SK-N-SH (cell line): ENCODE measurements at regions not wholly inside any gene's neighbourhood (a gene's known extent, or its start where the extent isn't known, plus 50 kb on each side); places are given as distances from the start of the nearest gene placed in this dataset.

ENCODE experiments used
- CTCF ChIA-PET: fragments of 300-600, 350-600 bp; formaldehyde crosslinking; extraction: SDS; loops from one replicate; lab custom pipeline; 2021; lab: Yijun Ruan, JAX
- POLR2A ChIA-PET: fragments of 350-600 bp; sonication (Branson Sonifier 250); formaldehyde crosslinking; extraction: SDS; loops from one replicate; lab custom pipeline; 2020; ENCODE audit warnings: antibody characterized with exemption, inconsistent platforms; lab: Yijun Ruan, JAX
- DNase-seq: peaks from one replicate; pipeline ENCODE4 v3.0.0; 2012
- H2AFZ ChIP-seq: fragments of 200-600 bp; sonication (generic); 2 replicates; pipeline ENCODE4 v1.8.1; 2016; ENCODE audit warnings: antibody characterized with exemption, mild to moderate bottlenecking, low read depth
- H3F3A ChIP-seq: fragments of 200-600 bp; sonication (generic); replicated peaks from 2 replicates; pipeline ENCODE3; 2016; ENCODE audit warnings: antibody characterized with exemption, mild to moderate bottlenecking; ENCODE audit not compliant: insufficient read depth
- H3K27ac ChIP-seq, 2 experiments: fragments of 200-500 bp in 1 of 2; fragments of 200-600 bp in 1 of 2; sonication (Bioruptor generic) in 1 of 2; sonication (generic), shearing (Covaris generic) in 1 of 2; 2 replicates each; pipeline versions ENCODE4 v1.5.1 to v1.6.1; 2014 to 2016; ENCODE audit warnings: low read depth in 2 of 2, inconsistent platforms in 1 of 2, low read length in 1 of 2, mild to moderate bottlenecking in 1 of 2, mixed read lengths in 1 of 2
- H3K27me3 ChIP-seq: fragments of 200-600 bp; sonication (generic), shearing (Covaris generic); 2 replicates; pipeline ENCODE4 v1.6.1; 2016; ENCODE audit warnings: mixed run types; ENCODE audit not compliant: insufficient read depth
- H3K36me3 ChIP-seq, 2 experiments: fragments of 200-500 bp in 1 of 2; fragments of 200-600 bp in 1 of 2; sonication (Bioruptor generic) in 1 of 2; sonication (generic) in 1 of 2; replicated peaks in 1 of 2; 2 replicates each; pipeline versions ENCODE3 to v1.5.1; 2014 to 2016; ENCODE audit warnings: low read length in 1 of 2, mild to moderate bottlenecking in 1 of 2; ENCODE audit not compliant: insufficient read depth in 2 of 2, control insufficient read depth in 1 of 2
- H3K4me1 ChIP-seq, 2 experiments: fragments of 200-500 bp in 1 of 2; fragments of 200-600 bp in 1 of 2; sonication (Bioruptor generic) in 1 of 2; sonication (generic), shearing (Covaris generic) in 1 of 2; 2 replicates each; pipeline versions ENCODE4 v1.5.1 to v1.6.1; 2014 to 2016; ENCODE audit warnings: low read depth in 1 of 2, low read length in 1 of 2, mixed run types in 1 of 2; ENCODE audit not compliant: insufficient read depth in 2 of 2, control insufficient read depth in 1 of 2
- H3K4me2 ChIP-seq: fragments of 200-600 bp; sonication (generic), shearing (Covaris generic); 2 replicates; pipeline ENCODE4 v1.6.1; 2017; ENCODE audit warnings: mixed run types
- H3K4me3 ChIP-seq, 2 experiments: fragments of 200-500 bp in 1 of 2; fragments of 200-600 bp in 1 of 2; sonication (Bioruptor generic) in 1 of 2; sonication (generic), shearing (Covaris generic) in 1 of 2; 2 replicates each; pipeline versions ENCODE4 v1.5.1 to v1.8.1; 2014 to 2016; ENCODE audit warnings: low read depth in 2 of 2, inconsistent platforms in 1 of 2, low read length in 1 of 2, mild to moderate bottlenecking in 1 of 2, mixed read lengths in 1 of 2, moderate library complexity in 1 of 2
- H3K79me2 ChIP-seq: fragments of 200-600 bp; sonication (generic); 2 replicates; pipeline ENCODE4 v1.8.1; 2017; ENCODE audit warnings: mild to moderate bottlenecking; ENCODE audit not compliant: insufficient read depth
- H3K9ac ChIP-seq: fragments of 200-600 bp; sonication (generic); 2 replicates; pipeline ENCODE4 v1.6.1; 2017; ENCODE audit warnings: mixed run types
- H3K9me2 ChIP-seq: fragments of 200-600 bp; sonication (generic); 2 replicates; pipeline ENCODE4 v1.6.1; 2017; ENCODE audit warnings: mixed run types
- H3K9me3 ChIP-seq: fragments of 200-600 bp; sonication (generic); 2 replicates; pipeline ENCODE4 v1.6.1; 2017; ENCODE audit warnings: mixed run types, mild to moderate bottlenecking, moderate library complexity
- H4K20me1 ChIP-seq: fragments of 200-600 bp; sonication (generic); 2 replicates; pipeline ENCODE4 v1.6.1; 2017; ENCODE audit warnings: mild to moderate bottlenecking, mixed run types; ENCODE audit not compliant: insufficient read depth
- ELF1 ChIP-seq: IDR thresholded peaks from 2 replicates; pipeline ENCODE4 v1.4.0; 2012
- EZH2phosphoT487 ChIP-seq: fragments of 200-600 bp; sonication (generic); IDR thresholded peaks from 2 replicates; pipeline ENCODE4 v1.6.1; 2017; ENCODE audit warnings: low read depth, mixed run types, mild to moderate bottlenecking, antibody characterized with exemption, moderate library complexity, borderline replicate concordance
- FOSL2 ChIP-seq: IDR thresholded peaks from 2 replicates; pipeline ENCODE4 v1.4.0; 2012; ENCODE audit warnings: low read depth, mild to moderate bottlenecking, moderate library complexity, borderline replicate concordance
- FOXJ3 ChIP-seq: sonication (generic); formaldehyde crosslinking; IDR thresholded peaks from 2 replicates; pipeline ENCODE4 v1.5.1; 2020; ENCODE audit warnings: mild to moderate bottlenecking, missing genetic modification reagents
- FOXM1 ChIP-seq: IDR thresholded peaks from 2 replicates; pipeline ENCODE4 v1.4.0; 2012; ENCODE audit warnings: low read depth, mild to moderate bottlenecking
- GABPA ChIP-seq: IDR thresholded peaks from 2 replicates; pipeline ENCODE4 v1.4.0; 2012; ENCODE audit warnings: low read depth, mild to moderate bottlenecking
- GATA2 ChIP-seq: sonication (generic); formaldehyde crosslinking; IDR thresholded peaks from 2 replicates; pipeline ENCODE4 v1.5.0; 2020; ENCODE audit warnings: mild to moderate bottlenecking, missing genetic modification reagents
- IRF3 ChIP-seq: fragments of 150-350 bp; IDR thresholded peaks from 2 replicates; pipeline ENCODE4 v1.6.1; 2016; ENCODE audit warnings: mild to moderate bottlenecking, low read depth, low read length
- MXI1 ChIP-seq: IDR thresholded peaks from 2 replicates; pipeline ENCODE4 v1.6.1; 2012; ENCODE audit warnings: mild to moderate bottlenecking, low read depth, low read length, improper control_type of control experiment
- NFIC ChIP-seq: IDR thresholded peaks from 2 replicates; pipeline ENCODE4 v1.4.0; 2012; ENCODE audit warnings: borderline replicate concordance
- PBX3 ChIP-seq: IDR thresholded peaks from 2 replicates; pipeline ENCODE4; 2012
- RAD21 ChIP-seq: IDR thresholded peaks from 2 replicates; pipeline ENCODE4 v1.6.1; 2012; ENCODE audit warnings: mild to moderate bottlenecking, low read length
- RCOR1 ChIP-seq: fragments of 150-350 bp; IDR thresholded peaks from 2 replicates; pipeline ENCODE4 v1.6.1; 2017; ENCODE audit warnings: antibody characterized with exemption, low read length
- RXRA ChIP-seq: IDR thresholded peaks from 2 replicates; pipeline ENCODE4 v1.4.0; 2012; ENCODE audit warnings: low read depth, mild to moderate bottlenecking, borderline replicate concordance
- SIN3A ChIP-seq: IDR thresholded peaks from 2 replicates; pipeline ENCODE4 v1.6.1; 2012; ENCODE audit warnings: low read depth, mild to moderate bottlenecking, low read length, moderate library complexity, borderline replicate concordance
- TAF1 ChIP-seq: IDR thresholded peaks from 2 replicates; pipeline ENCODE4 v1.6.1; 2012; ENCODE audit warnings: low read depth, mild to moderate bottlenecking, low read length, moderate library complexity, borderline replicate concordance
- TEAD4 ChIP-seq: IDR thresholded peaks from 2 replicates; pipeline ENCODE4 v1.4.0; 2012; ENCODE audit warnings: mild to moderate bottlenecking, borderline replicate concordance; ENCODE audit not compliant: insufficient read depth
- USF1 ChIP-seq: IDR thresholded peaks from 2 replicates; pipeline ENCODE4 v1.4.0; 2012; ENCODE audit warnings: low read depth, borderline replicate concordance
- YY1 ChIP-seq: IDR thresholded peaks from 2 replicates; pipeline ENCODE4 v1.4.0; 2012; ENCODE audit warnings: low read depth, mild to moderate bottlenecking
- WGBS: methylation state at CpG from one replicate; pipeline ENCODE4 v1.1.6; 2017; ENCODE audit warnings: low lambda C conversion rate; 5-methylcytosine and 5-hydroxymethylcytosine counted together

GRCh38 chr1:78825561-78825960 is 175.9 kb downstream of the IFI44 start:
- TF ChIP-seq RAD21, result no peak
- TF ChIP-seq SIN3A, result no peak
- no peak for TF ChIP-seq TAF1
- no peak for TF ChIP-seq FOSL2
- ChIA-PET CTCF (interaction anchor here (1.2 kb wide), 1 partner anchor 208 kb away, joined by 8 read pairs; no protein-coding TSS in a partner anchor), POLR2A (interaction anchor here (0.6 kb wide), 1 partner anchor 73 kb away, joined by 3 read pairs; no protein-coding TSS in a partner anchor)
- Histone ChIP-seq H3K9me2 (no peaks in the 10 kb centered on the region), H3K27ac (no peak overlapping the region), H3K9me3 (no peaks in the 10 kb centered on the region), H3K4me2 (no peak overlapping the region), H3F3A (peaks cover 11% of the 10 kb centered on the region), H3K36me3 (no peaks in the 10 kb centered on the region), H2AFZ (no peak overlapping the region), H3K27me3 (no peaks in the 10 kb centered on the region), H3K4me3 (no peak overlapping the region), H4K20me1 (no peaks in the 10 kb centered on the region), H3K9ac (no peak overlapping the region), H3K79me2 (no peaks in the 10 kb centered on the region), H3K4me1 (peaks cover 0 to 5% of the 10 kb centered on the region in 2 experiments; a peak in 1 of 4 replicates)
- no peak for DNase-seq
- WGBS, result 80% methylated on average over 2 of the region's 2 CpGs

- no peak for TF ChIP-seq RXRA
- no peak for TF ChIP-seq RAD21
- TF ChIP-seq NFIC, result no peak
- no peak for TF ChIP-seq YY1
- no peak for TF ChIP-seq TEAD4
- TF ChIP-seq FOXJ3, result no peak
- TF ChIP-seq IRF3, result no peak
- TF ChIP-seq GATA2, result no peak
- no peak for TF ChIP-seq SIN3A
- no peak for TF ChIP-seq PBX3
- TF ChIP-seq GABPA, result no peak
- no peak for TF ChIP-seq MXI1
- no peak for TF ChIP-seq USF1
- TF ChIP-seq FOSL2, result no peak
- TF ChIP-seq RCOR1, result no peak
- TF ChIP-seq EZH2phosphoT487, result no peak
- TF ChIP-seq ELF1, result no peak
- no peak for TF ChIP-seq FOXM1
- ChIA-PET POLR2A (no interaction called here), CTCF (no interaction called here)
- Histone ChIP-seq H3K9me3 (no peaks in the 10 kb centered on the region), H3K4me1 (peaks cover 0 to 37% of the 10 kb centered on the region in 2 experiments), H3K4me2 (no peak overlapping the region), H3K9me2 (no peaks in the 10 kb centered on the region), H2AFZ (no peak overlapping the region), H3K79me2 (no peaks in the 10 kb centered on the region), H3K27ac (peak overlapping the region in 1 of 2 experiments; percentile 60; a peak in 2 of 4 replicates), H3F3A (peaks cover 37% of the 10 kb centered on the region), H3K36me3 (no peaks in the 10 kb centered on the region), H3K27me3 (no peaks in the 10 kb centered on the region), H3K9ac (no peak overlapping the region), H3K4me3 (no peak overlapping the region), H4K20me1 (no peaks in the 10 kb centered on the region)
- DNase-seq, result no peak
- 95% methylated on average over 4 of the region's 4 CpGs for WGBS
These were observed 176.9 kb downstream of the ADGRL4 start for GRCh38 chr1:78829644-78830043.
